ENCODE measurements at regions not wholly inside any gene's neighbourhood (a gene's known extent, or its start where the extent isn't known, plus 50 kb on each side); places are given as distances from the start of the nearest gene placed in this dataset.

- H3K9me3 Mint-ChIP-seq: no peaks in the 10 kb centered on the region
- no peak overlapping the region for H3K4me3 Mint-ChIP-seq
- POLR2A ChIA-PET: no interaction called here
- TF ChIP-seq CTCF (IDR thresholded peaks at IDR 0.05): no peak
- CTCF ChIA-PET: no interaction called here
- no peak overlapping the region for H3K27ac Mint-ChIP-seq
- intact Hi-C loops (cut with micrococcal nuclease): no loop called here
- no peaks in the 10 kb centered on the region for H3K36me3 Mint-ChIP-seq (ENCODE audit: low read depth)
- peaks cover 55% of the 10 kb centered on the region for H3K27me3 Mint-ChIP-seq
- DNase-seq (no peak), ATAC-seq (ENCODE audit: low read depth) (no peak)
- no peaks in the 10 kb centered on the region for H3K4me1 Mint-ChIP-seq
Observed at GRCh38 chr2:217307023-217307422, 447.2 kb upstream of the TNP1 start.

GRCh38 chr2:217305882-217306281, 446.0 kb upstream of the TNP1 start:
- Mint-ChIP-seq H3K36me3 (ENCODE audit: low read depth) (no peaks in the 10 kb centered on the region), H3K9me3 (no peaks in the 10 kb centered on the region), H3K27me3 (peaks cover 58% of the 10 kb centered on the region), H3K27ac (no peak overlapping the region), H3K4me1 (no peaks in the 10 kb centered on the region), H3K4me3 (no peak overlapping the region)
- intact Hi-C loops (cut with micrococcal nuclease): no loop called here
- CTCF ChIA-PET: no interaction called here
- no peak for DNase-seq
- no peak for TF ChIP-seq CTCF (IDR thresholded peaks at IDR 0.05)
- no peak for ATAC-seq (ENCODE audit: low read depth)
- POLR2A ChIA-PET: no interaction called here

GRCh38 chr2:217304582-217304981, 444.7 kb upstream of the TNP1 start:
- intact Hi-C loops (cut with micrococcal nuclease): no loop called here
- no peaks in the 10 kb centered on the region for H3K9me3 Mint-ChIP-seq

GRCh38 chr2:217302856-217303255, 443.0 kb upstream of the TNP1 start:
- ATAC-seq (ENCODE audit: low read depth) (no peak), DNase-seq (no peak)
- no peaks in the 10 kb centered on the region for H3K4me1 Mint-ChIP-seq
- H3K9me3 Mint-ChIP-seq: no peaks in the 10 kb centered on the region
- ChIA-PET POLR2A (no interaction called here), CTCF (no interaction called here)
- intact Hi-C loops (cut with micrococcal nuclease): no loop called here
- peaks cover 38% of the 10 kb centered on the region for H3K27me3 Mint-ChIP-seq
- H3K4me3 Mint-ChIP-seq: no peak overlapping the region
- TF ChIP-seq CTCF (IDR thresholded peaks at IDR 0.05): no peak
- H3K27ac Mint-ChIP-seq: no peak overlapping the region
- no peaks in the 10 kb centered on the region for H3K36me3 Mint-ChIP-seq (ENCODE audit: low read depth)

More at GRCh38 chr2:217304582-217304981, 444.7 kb upstream of the TNP1 start:
- no peak for ATAC-seq (ENCODE audit: low read depth)
- Mint-ChIP-seq H3K4me1 (no peaks in the 10 kb centered on the region), H3K36me3 (ENCODE audit: low read depth) (no peaks in the 10 kb centered on the region), H3K27me3 (peaks cover 50% of the 10 kb centered on the region), H3K4me3 (no peak overlapping the region), H3K27ac (no peak overlapping the region)
- TF ChIP-seq CTCF (IDR thresholded peaks at IDR 0.05): no peak
- CTCF ChIA-PET: no interaction called here
- POLR2A ChIA-PET: no interaction called here
- no peak for DNase-seq

GRCh38 chr2:217301142-217301925, 441.5 kb upstream of the TNP1 start:
- Mint-ChIP-seq H3K4me3 (no peak overlapping the region), H3K9me3 (peaks cover 6% of the 10 kb centered on the region), H3K27me3 (peaks cover 30% of the 10 kb centered on the region), H3K27ac (no peak overlapping the region), H3K4me1 (no peaks in the 10 kb centered on the region), H3K36me3 (ENCODE audit: low read depth) (no peaks in the 10 kb centered on the region)
- ATAC-seq (ENCODE audit: low read depth) (no peak), DNase-seq (no peak)
- intact Hi-C loops (cut with micrococcal nuclease): no loop called here
- TF ChIP-seq CTCF (IDR thresholded peaks at IDR 0.05): no peak
- ChIA-PET POLR2A (no interaction called here), CTCF (no interaction called here)

Data from activated B cell treated with CpG ODN at 0.5 μM for 24 hours (primary cell).